HG02852 (cell line): ENCODE measurements at regions not wholly inside any gene's neighbourhood (a gene's known extent, or its start where the extent isn't known, plus 50 kb on each side); places are given as distances from the start of the nearest gene placed in this dataset.

Experiments used
- ATAC-seq: cut with Tn5 transposase; IDR thresholded peaks from one replicate; pipeline ENCODE4 v1.9.1; 2021; ENCODE audit warnings: mild to moderate bottlenecking, moderate library complexity; ENCODE audit not compliant: unreplicated experiment

- ATAC-seq = no peak
Observed at GRCh38 chr1:58890113-58890512, 106.3 kb upstream of the JUN start.

GRCh38 chr1:58890609-58891008 lies 106.8 kb upstream of the JUN start:
- no peak for ATAC-seq

DNA sequence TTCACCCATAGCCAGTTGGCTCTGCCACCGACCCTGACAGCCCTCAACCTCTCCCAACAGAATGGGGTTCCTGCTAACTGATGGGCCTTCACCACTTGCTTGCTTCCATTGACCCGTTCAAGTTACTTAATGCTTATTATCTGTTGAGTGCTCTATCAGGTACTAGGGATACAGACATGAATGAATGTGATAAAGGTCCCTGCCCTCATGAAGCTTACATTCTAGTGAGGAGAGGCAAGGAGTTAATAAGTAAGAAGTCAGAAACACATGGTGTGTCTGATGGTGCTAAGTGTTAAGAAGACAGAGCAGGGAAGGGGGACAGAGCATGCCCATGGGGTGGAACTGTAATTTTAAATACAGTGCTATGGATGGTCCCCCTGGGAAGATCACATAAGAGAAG lies 107.5 kb upstream of the JUN start:
- ATAC-seq = no peak

GRCh38 chr1:58893257-58893869 lies 109.5 kb upstream of the JUN start:
- ATAC-seq = no peak

GRCh38 chr1:58895082-58895481 lies 111.2 kb upstream of the JUN start:
- no peak for ATAC-seq

GRCh38 chr1:58895559-58896145 lies 111.8 kb upstream of the JUN start:
- ATAC-seq = no peak

DNA sequence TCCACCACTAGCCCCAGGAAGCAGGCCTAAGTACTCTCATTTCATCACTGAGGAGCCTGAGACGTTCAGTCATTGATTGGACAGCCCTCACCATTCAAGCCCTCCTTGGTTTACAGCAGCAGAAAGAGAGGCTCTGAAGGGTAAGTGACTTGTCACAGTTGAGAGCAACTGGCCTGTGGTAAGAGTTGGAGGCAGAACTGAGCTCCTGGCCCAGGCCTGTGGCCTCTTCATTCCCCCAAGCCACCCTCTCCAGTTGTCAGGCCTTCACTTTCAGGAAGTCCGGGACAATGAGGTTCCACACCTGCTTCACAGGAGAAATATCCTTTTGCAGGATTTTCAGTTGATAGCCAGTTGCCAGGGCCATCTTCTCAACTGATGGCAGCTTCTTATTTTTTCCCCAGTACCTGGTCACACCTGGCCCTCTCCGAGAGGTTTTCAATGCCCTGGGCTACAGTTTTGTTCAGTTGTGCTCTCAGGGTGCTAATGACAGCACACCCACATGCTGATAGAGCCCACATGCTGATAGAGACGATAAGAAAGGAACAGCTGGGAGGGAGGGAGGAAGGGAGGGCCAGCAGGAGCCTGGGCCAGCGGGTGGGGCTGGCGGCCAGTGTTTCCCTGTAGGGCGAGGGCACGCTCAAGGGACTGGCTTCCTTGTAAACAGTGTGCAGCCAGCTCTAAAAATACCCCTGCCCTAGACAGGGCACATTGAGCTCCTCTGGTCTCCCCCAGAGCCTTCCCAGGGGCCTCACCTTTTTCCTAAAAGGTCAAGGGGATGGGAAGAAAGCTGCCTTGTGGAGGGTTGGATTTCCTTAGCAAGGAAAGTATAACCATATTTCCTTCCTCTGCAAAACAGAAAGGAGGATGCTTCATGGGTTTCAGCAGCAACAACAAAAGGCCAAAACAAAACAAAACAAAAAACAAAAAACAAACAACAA lies 112.7 kb upstream of the JUN start:
- no peak for ATAC-seq

DNA sequence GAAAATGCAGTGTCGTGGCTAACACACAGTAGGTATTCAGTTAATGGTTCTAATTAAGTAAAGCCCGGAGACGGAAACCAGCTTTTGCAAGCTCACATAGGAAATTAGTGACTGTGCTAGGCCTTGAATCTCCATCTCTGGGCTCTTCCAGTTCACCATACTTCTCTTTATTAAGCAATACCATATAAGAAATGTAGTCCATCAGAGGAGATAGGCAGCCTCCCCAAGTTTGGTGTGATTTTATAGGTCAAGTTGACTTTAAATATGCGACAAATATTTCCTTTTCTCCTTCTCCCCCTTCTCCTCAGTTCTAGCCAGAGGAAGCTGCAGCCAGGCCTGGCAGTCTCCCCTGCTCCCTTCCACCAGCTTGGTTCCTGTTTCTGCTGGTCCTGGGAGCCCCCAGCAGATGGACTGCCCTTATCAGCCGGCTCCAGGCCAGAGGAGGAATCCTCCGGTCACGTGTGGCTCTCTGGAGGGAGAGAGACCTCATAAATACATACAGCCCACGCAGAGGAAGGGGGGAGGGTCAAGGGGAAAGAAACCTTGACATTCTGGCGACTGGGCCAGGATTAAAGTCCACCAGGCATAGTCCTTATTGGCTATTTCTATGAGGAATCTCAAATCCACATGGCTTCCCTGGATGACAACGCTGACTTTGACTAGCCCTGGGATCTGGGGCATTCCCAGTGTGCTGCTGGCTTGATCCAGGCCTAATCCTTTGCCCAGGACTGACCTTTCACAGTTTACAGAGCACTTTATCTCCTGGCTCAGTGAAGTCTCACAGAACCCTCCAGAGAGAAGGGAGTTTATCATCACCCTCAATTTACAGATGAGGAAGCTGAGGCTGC lies 115.1 kb upstream of the JUN start:
- no peak for ATAC-seq

DNA sequence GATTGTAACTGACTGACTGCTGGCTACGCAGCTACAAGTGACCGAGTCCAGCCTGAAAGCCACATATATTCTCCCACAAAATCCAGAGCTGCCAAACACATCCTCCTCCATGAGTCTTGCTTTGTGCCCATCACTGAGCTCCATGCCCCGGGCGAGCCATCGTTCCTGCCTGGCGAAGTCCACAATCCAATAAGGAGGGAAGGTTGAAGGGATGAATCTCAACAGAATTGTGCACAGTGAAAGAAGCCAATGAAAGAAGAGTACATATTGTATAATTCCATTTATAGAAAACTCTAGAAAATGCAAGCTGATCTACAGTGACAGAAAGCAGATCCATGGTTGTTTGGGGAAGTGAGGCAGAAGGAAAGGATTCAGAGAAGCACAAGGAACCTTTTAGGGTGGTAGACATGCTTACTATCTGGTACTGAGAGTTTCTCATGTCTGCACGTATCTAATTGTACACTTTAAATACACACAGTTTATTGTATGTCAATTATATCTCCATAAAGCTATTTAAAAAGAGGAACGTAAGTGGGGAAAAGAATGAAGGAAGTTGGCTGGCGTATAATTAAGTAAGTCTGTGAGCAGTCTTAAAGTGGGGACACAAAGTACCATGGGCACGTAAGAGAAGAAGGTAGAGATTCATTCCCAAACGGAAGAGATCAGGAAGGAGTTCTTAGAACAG lies 115.9 kb upstream of the JUN start:
- ATAC-seq = no peak

DNA sequence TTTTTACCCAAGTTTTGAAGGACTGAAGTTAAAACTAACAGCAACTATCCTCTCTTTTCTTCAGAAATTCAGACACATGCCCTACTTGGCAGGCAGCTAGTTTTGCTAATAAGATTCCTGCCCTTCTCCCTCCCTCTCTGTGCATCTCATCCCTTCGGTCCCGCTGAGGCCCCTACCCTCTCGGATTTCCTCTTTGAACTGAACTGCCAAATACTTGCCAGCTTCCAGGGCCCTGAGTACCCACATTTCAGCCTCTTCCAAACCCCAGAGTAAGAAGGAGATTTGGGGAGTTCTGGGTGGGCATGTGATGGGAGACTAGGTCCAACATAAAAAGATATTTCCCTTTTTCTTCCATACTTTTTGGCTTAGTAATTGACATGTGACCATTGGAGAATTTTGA lies 116.5 kb upstream of the JUN start:
- ATAC-seq = no peak

- ATAC-seq = no peak
Observed at GRCh38 chr1:58901008-58901407, 117.2 kb upstream of the JUN start.

- no peak for ATAC-seq
Observed at GRCh38 chr1:58902830-58903513, 119.1 kb upstream of the JUN start.

DNA sequence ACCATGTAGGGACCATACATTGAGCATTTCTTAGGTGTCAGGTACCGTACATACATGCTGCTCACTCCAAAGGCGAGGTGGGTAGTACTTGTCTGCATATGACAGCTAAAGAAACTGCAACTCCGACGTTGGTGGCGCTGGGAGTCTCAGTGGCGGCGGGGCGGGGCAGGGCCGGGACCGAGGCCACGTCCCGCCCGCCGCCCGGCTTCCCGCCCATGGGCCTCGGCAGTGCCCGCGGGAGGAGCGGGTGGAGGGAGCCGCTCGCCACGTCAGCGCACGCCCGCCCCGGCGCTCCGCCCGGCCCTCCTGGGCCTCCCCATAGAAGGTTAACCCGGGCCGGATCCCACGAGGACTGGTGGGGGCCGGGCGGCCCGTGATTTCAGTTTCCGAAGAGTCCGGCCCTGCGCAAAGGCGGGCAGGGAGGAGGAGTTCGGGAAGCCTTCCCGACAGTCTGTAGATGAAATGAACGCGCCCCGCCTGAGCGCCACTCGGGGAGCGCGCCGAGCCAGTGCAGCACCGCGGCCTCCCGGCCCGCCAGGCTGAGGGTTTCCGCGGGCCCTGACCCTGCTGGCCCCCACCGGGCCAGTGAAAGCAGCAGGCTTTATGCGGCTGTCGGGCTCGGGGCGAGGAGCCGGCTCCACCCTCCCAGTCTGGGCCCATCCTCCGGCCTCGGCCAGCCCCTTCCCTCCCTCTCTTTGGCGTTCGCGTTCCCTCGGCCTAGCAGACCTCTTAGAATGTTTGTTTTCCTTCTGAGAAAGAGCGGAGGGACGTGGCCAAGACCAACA lies 119.9 kb upstream of the JUN start:
- ATAC-seq = peak; percentile 81

DNA sequence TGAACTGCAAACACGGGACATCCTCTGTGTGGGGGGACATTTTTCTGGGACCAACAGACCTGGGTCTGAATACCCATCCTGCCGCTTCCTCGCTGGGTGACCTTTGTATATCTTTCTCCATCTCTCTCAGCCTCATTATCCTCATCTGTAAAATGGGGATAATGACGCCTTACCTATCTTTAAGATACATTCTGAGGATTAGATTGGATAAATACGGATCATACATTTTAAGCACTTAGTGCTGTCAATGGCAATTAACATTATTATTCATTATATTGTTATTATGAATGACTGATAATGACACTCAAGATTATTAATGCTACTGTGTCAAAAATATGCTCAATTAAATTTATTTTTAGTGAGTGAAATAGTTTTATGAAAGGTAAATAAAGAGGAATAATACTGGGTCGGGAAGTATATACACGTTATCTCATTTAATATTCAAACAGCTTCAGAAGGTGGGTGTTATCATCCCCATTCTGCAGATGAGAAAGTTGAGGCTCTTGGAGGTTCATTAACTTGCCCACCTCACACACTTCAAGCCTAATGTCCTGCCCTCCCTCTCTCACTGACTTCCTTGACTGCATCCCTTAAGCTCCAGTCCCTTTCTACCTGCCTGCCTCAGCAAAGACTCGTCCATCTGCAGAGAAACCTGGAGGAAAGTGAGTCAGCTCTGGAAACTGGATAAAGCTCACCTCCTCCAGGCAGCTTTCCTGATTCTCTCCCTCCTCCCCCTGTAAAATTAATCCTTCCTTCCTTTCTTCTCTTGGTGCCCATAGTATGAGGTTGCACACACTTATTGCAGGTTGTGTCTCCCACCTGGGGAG lies 120.7 kb upstream of the JUN start:
- no peak for ATAC-seq

GRCh38 chr1:58905126-58905490 lies 121.3 kb upstream of the JUN start:
- no peak for ATAC-seq

- ATAC-seq = no peak
Observed at GRCh38 chr1:58905628-58906221, 121.9 kb upstream of the JUN start.

- ATAC-seq = no peak
Observed at GRCh38 chr1:58907398-58907797, 123.6 kb upstream of the JUN start.
